K562 (cell line): ENCODE measurements at regions not wholly inside any gene's neighbourhood (a gene's known extent, or its start where the extent isn't known, plus 50 kb on each side); places are given as distances from the start of the nearest gene placed in this dataset.

Source experiments
- CTCF ChIP-seq, 3 experiments: IDR thresholded peaks in 2 of 3; conservative IDR thresholded peaks in 1 of 3; 2 replicates each; pipeline ENCODE4 v1.5.1; 2011 to 2012; ENCODE audit warnings: low read length in 3 of 3, mild to moderate bottlenecking in 3 of 3, control low read depth in 2 of 3, improper control_type of control experiment in 1 of 3, inconsistent platforms in 1 of 3, low read depth in 1 of 3, mixed read lengths in 1 of 3, moderate library complexity in 1 of 3; ENCODE audit not compliant: insufficient read depth in 2 of 3
- HNRNPUL1 ChIP-seq: fragments of 200-400 bp; formaldehyde crosslinking; IDR thresholded peaks from 2 replicates; pipeline ENCODE4 v1.6.1; 2017; ENCODE audit warnings: low read length
- SMC3 ChIP-seq: conservative IDR thresholded peaks from 2 replicates; pipeline ENCODE4 v1.6.1; 2011; ENCODE audit warnings: low read depth, low read length, improper control_type of control experiment; ENCODE audit not compliant: insufficient read depth
- ZC3H4 ChIP-seq: sonication (generic); formaldehyde crosslinking; IDR thresholded peaks from 2 replicates; pipeline ENCODE4 v1.9.0; 2021; ENCODE audit warnings: missing genetic modification reagents, borderline replicate concordance
- ZFP30 ChIP-seq: fragments of 250-450 bp; sonication (Bioruptor Pico); IDR thresholded peaks from 2 replicates; pipeline ENCODE4 v1.8.0; 2022; ENCODE audit warnings: moderate library complexity, mild to moderate bottlenecking, inconsistent platforms, borderline replicate concordance
- ZNF232 ChIP-seq: sonication (generic); formaldehyde crosslinking; IDR thresholded peaks from 2 replicates; pipeline ENCODE4 v1.8.0; 2022; ENCODE audit warnings: mild to moderate bottlenecking, missing genetic modification reagents
- ZNF253 ChIP-seq: fragments of 250-450 bp; sonication (Bioruptor Pico); conservative IDR thresholded peaks from 2 replicates; pipeline ENCODE4 v1.6.1; 2021; ENCODE audit warnings: mild to moderate bottlenecking

- no peak for TF ChIP-seq ZNF253 (CRISPR knock-in tag)
- no peak for TF ChIP-seq ZFP30 (CRISPR knock-in tag)
- TF ChIP-seq CTCF (IDR thresholded peaks at IDR 0.05 in 2 of 3, conservative IDR thresholded peaks at IDR 0.05 in 1 of 3; ENCODE audit: insufficient read depth in 2 of 3, low read depth in 1 of 3, low read length in 3 of 3): no peak
- TF ChIP-seq HNRNPUL1: no peak
- no peak for TF ChIP-seq SMC3
- no peak for TF ChIP-seq ZC3H4
- TF ChIP-seq ZNF232 (CRISPR knock-in tag): no peak
Observed at GRCh38 chr10:23877791-23878320, 331.1 kb upstream of the KIAA1217 start.
